HCT116 (cell line): ENCODE measurements at regions not wholly inside any gene's neighbourhood (a gene's known extent, or its start where the extent isn't known, plus 50 kb on each side); places are given as distances from the start of the nearest gene placed in this dataset.

ENCODE experiments used
- ATAC-seq: fragments of 200-7000 bp; cut with Tn5 transposase; 2 replicates; pipeline ENCODE4 v1.9.1; 2020; ENCODE audit warnings: mild to moderate bottlenecking, moderate library complexity
- BruUV-seq: library from RNA; stranded (reverse); fragments of 400-500 nt; replicated peaks from 2 replicates; lab custom pipeline; 2021; lab: Mats Ljungman, UMichigan
- CTCF ChIA-PET: fragments of 300-600 bp; sonication (Branson Sonifier 250); formaldehyde crosslinking; loops from one replicate; lab custom pipeline; 2021; ENCODE audit warnings: antibody characterized with exemption; lab: Charles Lee
- POLR2A ChIA-PET: fragments of 300-600, 350-600 bp; sonication (Branson Sonifier 250); formaldehyde crosslinking; loops from one replicate; lab custom pipeline; 2021; ENCODE audit warnings: antibody characterized with exemption; lab: Charles Lee
- RAD21 ChIA-PET, 2 experiments: fragments of 300-600 bp; sonication (Branson Sonifier 250); formaldehyde crosslinking; loops; one replicate each; lab custom pipeline; 2023; ENCODE audit warnings: low total read pairs in 2 of 2; ENCODE audit not compliant: uncharacterized antibody in 2 of 2, unreplicated experiment in 2 of 2, low non-redundant PET in 1 of 2; lab: Charles Lee
- DNase-seq: peaks from one replicate; pipeline ENCODE4 v3.0.0-alpha.2; 2010; ENCODE audit warnings: low read depth, low spot score
- H2AFZ ChIP-seq: fragments of 200-600 bp; shearing (Covaris generic), sonication (generic); 2 replicates; pipeline ENCODE4 v1.6.1; 2017; ENCODE audit warnings: low read depth, mixed run types, mixed read lengths, antibody characterized with exemption, low read length; ENCODE audit not compliant: poor library complexity, severe bottlenecking
- H3K27ac ChIP-seq: 2 replicates; pipeline ENCODE4 v1.5.1; 2012; ENCODE audit warnings: low read depth, low read length
- H3K27me3 ChIP-seq: fragments of 200-600 bp; sonication (generic); 2 replicates; pipeline ENCODE4 v1.6.1; 2016; ENCODE audit warnings: mixed run types, low read length, mixed read lengths; ENCODE audit not compliant: insufficient read depth
- H3K36me3 ChIP-seq, 2 experiments: fragments of 200-500 bp in 1 of 2; fragments of 200-600 bp in 1 of 2; sonication (Bioruptor generic) in 1 of 2; sonication (generic) in 1 of 2; 2 replicates each; pipeline versions ENCODE4 v1.5.1 to v1.6.1; 2014 to 2016; ENCODE audit warnings: low read length in 2 of 2, inconsistent platforms in 1 of 2, mixed read lengths in 1 of 2, mixed run types in 1 of 2; ENCODE audit not compliant: insufficient read depth in 2 of 2, control insufficient read depth in 1 of 2
- H3K4me1 ChIP-seq, 2 experiments: fragments of 200-600 bp in 1 of 2; sonication (generic) in 1 of 2; 2 replicates each; pipeline versions ENCODE4 v1.5.1 to v1.6.1; 2012 to 2017; ENCODE audit warnings: low read length in 2 of 2, inconsistent platforms in 1 of 2, mild to moderate bottlenecking in 1 of 2, mixed read lengths in 1 of 2, mixed run types in 1 of 2, moderate library complexity in 1 of 2; ENCODE audit not compliant: insufficient read depth in 2 of 2, control insufficient read depth in 1 of 2
- H3K4me2 ChIP-seq: fragments of 200-600 bp; sonication (generic); 2 replicates; pipeline ENCODE4 v1.6.1; 2017; ENCODE audit warnings: mixed run types, low read length, mixed read lengths
- H3K4me3 ChIP-seq, 2 experiments: fragments of 200-600 bp in 1 of 2; sonication (generic) in 1 of 2; replicated peaks in 1 of 2; 2 replicates each; pipeline ENCODE4 v1.5.1; 2011 to 2016; ENCODE audit warnings: low read length in 2 of 2, control low read depth in 1 of 2, low read depth in 1 of 2, mild to moderate bottlenecking in 1 of 2, mixed read lengths in 1 of 2, mixed run types in 1 of 2
- H3K79me2 ChIP-seq: fragments of 200-600 bp; sonication (generic); 2 replicates; pipeline ENCODE4 v1.6.1; 2017; ENCODE audit warnings: mild to moderate bottlenecking, mixed run types, low read length, moderate library complexity, mixed read lengths; ENCODE audit not compliant: insufficient read depth
- H3K9ac ChIP-seq: fragments of 200-600 bp; sonication (generic); 2 replicates; pipeline ENCODE4 v1.6.1; 2016; ENCODE audit warnings: low read length, mixed read lengths
- H3K9me2 ChIP-seq: fragments of 200-600 bp; sonication (generic), shearing (Covaris generic); 2 replicates; pipeline ENCODE4 v1.6.1; 2017; ENCODE audit warnings: mixed run types, mild to moderate bottlenecking, moderate library complexity; ENCODE audit not compliant: insufficient read depth
- H3K9me3 ChIP-seq, 2 experiments: fragments of 200-500 bp in 1 of 2; fragments of 200-600 bp in 1 of 2; sonication (Bioruptor generic) in 1 of 2; sonication (generic) in 1 of 2; 2 replicates each; pipeline ENCODE4 v1.6.1; 2014 to 2017; ENCODE audit warnings: low read length in 2 of 2, mixed read lengths in 2 of 2, inconsistent platforms in 1 of 2, low read depth in 1 of 2, mild to moderate bottlenecking in 1 of 2, mixed run types in 1 of 2, moderate library complexity in 1 of 2; ENCODE audit not compliant: control insufficient read depth in 1 of 2, insufficient read depth in 1 of 2
- H4K20me1 ChIP-seq: fragments of 200-600 bp; sonication (generic), shearing (Covaris generic); 2 replicates; pipeline ENCODE4 v1.6.1; 2017; ENCODE audit warnings: mixed run types, mild to moderate bottlenecking, moderate library complexity; ENCODE audit not compliant: insufficient read depth
- CBX3 ChIP-seq: IDR thresholded peaks from 2 replicates; pipeline ENCODE4 v1.6.1; 2012; ENCODE audit warnings: low read depth
- CEBPB ChIP-seq: IDR thresholded peaks from 2 replicates; pipeline ENCODE4 v1.6.1; 2012; ENCODE audit warnings: low read depth
- ELF1 ChIP-seq: IDR thresholded peaks from 2 replicates; pipeline ENCODE4 v1.6.1; 2012; ENCODE audit warnings: low read depth, borderline replicate concordance
- EZH2 ChIP-seq: fragments of 200-600 bp; sonication (generic); IDR thresholded peaks from 2 replicates; pipeline ENCODE4 v1.6.1; 2017; ENCODE audit warnings: antibody characterized with exemption, mixed run types
- JUND ChIP-seq: IDR thresholded peaks from 2 replicates; pipeline ENCODE4 v1.6.1; 2012
- POLR2A ChIP-seq: IDR thresholded peaks from 2 replicates; pipeline ENCODE4 v1.7.0; 2011; ENCODE audit warnings: borderline replicate concordance; ENCODE audit not compliant: insufficient read depth, insufficient read length; ENCODE audit errors: extremely low read depth
- POLR2AphosphoS5 ChIP-seq: IDR thresholded peaks from 2 replicates; pipeline ENCODE4 v1.6.1; 2011; ENCODE audit warnings: mild to moderate bottlenecking, low read depth, low read length, moderate library complexity
- RAD21 ChIP-seq: IDR thresholded peaks from 2 replicates; pipeline ENCODE4 v1.6.1; 2012; ENCODE audit warnings: low read depth, mild to moderate bottlenecking
- SRF ChIP-seq: IDR thresholded peaks from 2 replicates; pipeline ENCODE4 v1.6.1; 2012; ENCODE audit warnings: low read depth
- TCF7L2 ChIP-seq: IDR thresholded peaks from 2 replicates; pipeline ENCODE4 v1.7.0; 2011; ENCODE audit warnings: borderline replicate concordance, inconsistent platforms; ENCODE audit not compliant: insufficient read depth, insufficient read length; ENCODE audit errors: extremely low read depth
- YY1 ChIP-seq: IDR thresholded peaks from 2 replicates; pipeline ENCODE4 v1.6.1; 2011; ENCODE audit warnings: low read length, low read depth, moderate library complexity, mild to moderate bottlenecking; ENCODE audit not compliant: insufficient replicate concordance; ENCODE audit errors: extremely low read depth
- ZBTB33 ChIP-seq: IDR thresholded peaks from 2 replicates; pipeline ENCODE4 v1.6.1; 2011; ENCODE audit warnings: mild to moderate bottlenecking, low read length, moderate library complexity; ENCODE audit not compliant: insufficient replicate concordance; ENCODE audit errors: extremely low read depth
- ZFX ChIP-seq: fragments of 450-650 bp; IDR thresholded peaks from 2 replicates; pipeline ENCODE4 v1.6.1; 2017
- ZNF274 ChIP-seq: fragments of 200-500 bp; sonication (Bioruptor generic); IDR thresholded peaks from 2 replicates; pipeline ENCODE4 v1.6.1; 2014; ENCODE audit warnings: mild to moderate bottlenecking, low read depth, low read length, inconsistent platforms
- intact Hi-C: fragments of 100-400 bp; cut with micrococcal nuclease; formaldehyde crosslinking; loops from 2 replicates; pipeline ENCODE4 v1.10.0; 2022
- TF ChIP-seq, protein P1 (sequence below): IDR thresholded peaks from 2 replicates; pipeline ENCODE4 v1.6.1; 2012
- TF ChIP-seq, protein P2 (sequence below), 3 experiments: fragments of 200-600 bp in 1 of 3; sonication (generic) in 1 of 3; IDR thresholded peaks in 2 of 3; conservative IDR thresholded peaks in 1 of 3; 2 replicates each; pipeline ENCODE4 v1.5.1; 2012 to 2017; ENCODE audit warnings: low read depth in 2 of 3, low read length in 2 of 3, antibody characterized with exemption in 1 of 3, borderline replicate concordance in 1 of 3, control low read depth in 1 of 3, mild to moderate bottlenecking in 1 of 3, mixed read lengths in 1 of 3, mixed run types in 1 of 3, moderate library complexity in 1 of 3; ENCODE audit not compliant: insufficient read depth in 1 of 3

- no peak overlapping the region for H2AFZ ChIP-seq
- BruUV-seq = no TSS peak
- peaks cover 10 to 55% of the 10 kb centered on the region in 2 experiments; a peak in 2 of 4 replicates for H3K9me3 ChIP-seq
- H3K9me2 ChIP-seq = no peaks in the 10 kb centered on the region
- no peak for TF ChIP-seq JUND
- no peak for TF ChIP-seq TCF7L2
- no peak for TF ChIP-seq CEBPB
- TF ChIP-seq POLR2AphosphoS5 = no peak
- no peak for TF ChIP-seq EZH2
- no peak for TF ChIP-seq SRF
- TF ChIP-seq, protein P1, sequence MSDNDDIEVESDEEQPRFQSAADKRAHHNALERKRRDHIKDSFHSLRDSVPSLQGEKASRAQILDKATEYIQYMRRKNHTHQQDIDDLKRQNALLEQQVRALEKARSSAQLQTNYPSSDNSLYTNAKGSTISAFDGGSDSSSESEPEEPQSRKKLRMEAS = no peak
- TF ChIP-seq RAD21 = no peak
- no peak for TF ChIP-seq YY1
- TF ChIP-seq ELF1 = no peak
- no peak for TF ChIP-seq CBX3
- no peak for TF ChIP-seq ZNF274
- no peak for TF ChIP-seq POLR2A
- no peak for TF ChIP-seq ZFX
- TF ChIP-seq, protein P2, sequence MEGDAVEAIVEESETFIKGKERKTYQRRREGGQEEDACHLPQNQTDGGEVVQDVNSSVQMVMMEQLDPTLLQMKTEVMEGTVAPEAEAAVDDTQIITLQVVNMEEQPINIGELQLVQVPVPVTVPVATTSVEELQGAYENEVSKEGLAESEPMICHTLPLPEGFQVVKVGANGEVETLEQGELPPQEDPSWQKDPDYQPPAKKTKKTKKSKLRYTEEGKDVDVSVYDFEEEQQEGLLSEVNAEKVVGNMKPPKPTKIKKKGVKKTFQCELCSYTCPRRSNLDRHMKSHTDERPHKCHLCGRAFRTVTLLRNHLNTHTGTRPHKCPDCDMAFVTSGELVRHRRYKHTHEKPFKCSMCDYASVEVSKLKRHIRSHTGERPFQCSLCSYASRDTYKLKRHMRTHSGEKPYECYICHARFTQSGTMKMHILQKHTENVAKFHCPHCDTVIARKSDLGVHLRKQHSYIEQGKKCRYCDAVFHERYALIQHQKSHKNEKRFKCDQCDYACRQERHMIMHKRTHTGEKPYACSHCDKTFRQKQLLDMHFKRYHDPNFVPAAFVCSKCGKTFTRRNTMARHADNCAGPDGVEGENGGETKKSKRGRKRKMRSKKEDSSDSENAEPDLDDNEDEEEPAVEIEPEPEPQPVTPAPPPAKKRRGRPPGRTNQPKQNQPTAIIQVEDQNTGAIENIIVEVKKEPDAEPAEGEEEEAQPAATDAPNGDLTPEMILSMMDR (IDR thresholded peaks at IDR 0.05 in 2 of 3, conservative IDR thresholded peaks at IDR 0.05 in 1 of 3; ENCODE audit: borderline replicate concordance in 1 of 3, insufficient read depth in 1 of 3, low read depth in 2 of 3, low read length in 2 of 3) = no peak
- no peak for TF ChIP-seq ZBTB33
- H3K4me1 ChIP-seq = no peaks in the 10 kb centered on the region
- H4K20me1 ChIP-seq = no peaks in the 10 kb centered on the region
- no peak overlapping the region for H3K4me3 ChIP-seq
- ChIA-PET CTCF (no interaction called here), POLR2A (no interaction called here), RAD21 (no interaction called here)
- no peak overlapping the region for H3K4me2 ChIP-seq
- intact Hi-C loops = no loop called here
- no peaks in the 10 kb centered on the region for H3K36me3 ChIP-seq
- DNase-seq = no peak
- H3K27ac ChIP-seq = no peak overlapping the region
- ATAC-seq = no peak
- no peak overlapping the region for H3K9ac ChIP-seq
- H3K79me2 ChIP-seq = no peaks in the 10 kb centered on the region
- no peaks in the 10 kb centered on the region for H3K27me3 ChIP-seq
Observed at GRCh38 chr5:4309026-4309425, 713.4 kb downstream of the IRX1 start.
